B cell (primary cell): ENCODE measurements at regions not wholly inside any gene's neighbourhood (a gene's known extent, or its start where the extent isn't known, plus 50 kb on each side); places are given as distances from the start of the nearest gene placed in this dataset.
"Not testable (repeated sequence)": the region's sequence is repeated elsewhere in the genome, so short reads cannot be mapped to it uniquely, and the experiment has no call there.

Source experiments
- EZH2 ChIP-seq: IDR thresholded peaks from 2 replicates; pipeline ENCODE4 v1.6.1; 2012; ENCODE audit warnings: borderline replicate concordance, low read depth, mild to moderate bottlenecking, moderate library complexity, low read length; ENCODE audit not compliant: insufficient read depth, poor library complexity, severe bottlenecking
- TF ChIP-seq, protein P1 (sequence below): fragments of 200-600 bp; IDR thresholded peaks from one replicate; pipeline ENCODE4 v1.8.0; 2022; ENCODE audit warnings: antibody characterized with exemption, mild to moderate bottlenecking

DNA sequence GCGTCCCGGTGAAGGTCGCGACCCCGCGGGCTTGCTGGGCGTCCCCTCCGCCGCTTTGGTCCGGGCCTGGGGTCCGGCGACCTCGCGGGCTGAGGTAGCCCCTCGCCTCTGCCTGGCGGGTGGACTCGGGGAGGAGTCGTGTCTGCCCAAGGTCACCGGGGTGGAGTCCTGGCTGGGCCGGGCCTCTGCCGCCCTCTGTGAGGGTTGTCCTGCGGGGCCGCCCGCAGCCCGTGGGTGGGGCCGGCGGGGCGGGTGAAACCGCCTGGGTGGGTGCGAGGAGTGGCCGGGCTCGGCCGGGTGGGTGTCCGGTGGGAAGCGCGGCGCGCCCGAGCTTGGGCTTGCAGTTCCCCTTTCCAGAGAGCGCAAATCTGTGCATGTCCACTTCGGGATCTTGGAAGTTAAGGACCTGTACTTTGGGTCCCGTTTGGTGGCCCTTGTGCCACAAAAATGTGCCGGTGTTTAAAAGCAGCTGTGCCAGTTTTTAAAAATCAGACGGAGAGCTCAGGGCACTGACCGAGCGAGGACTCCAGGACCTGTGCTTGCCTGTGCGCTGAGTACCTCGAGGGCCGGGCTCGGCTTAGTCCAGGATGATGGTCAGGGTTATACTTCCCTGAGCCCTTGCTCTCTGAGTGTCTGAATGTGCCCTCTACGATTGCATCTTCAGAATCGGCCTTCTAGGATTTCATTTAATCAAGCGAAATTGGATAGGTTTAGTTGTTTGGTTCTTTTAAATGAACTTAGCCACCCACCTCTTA, 62.2 kb upstream of the MUC20 start:
- TF ChIP-seq EZH2, result not testable (repeated sequence)
- TF ChIP-seq, protein P1, sequence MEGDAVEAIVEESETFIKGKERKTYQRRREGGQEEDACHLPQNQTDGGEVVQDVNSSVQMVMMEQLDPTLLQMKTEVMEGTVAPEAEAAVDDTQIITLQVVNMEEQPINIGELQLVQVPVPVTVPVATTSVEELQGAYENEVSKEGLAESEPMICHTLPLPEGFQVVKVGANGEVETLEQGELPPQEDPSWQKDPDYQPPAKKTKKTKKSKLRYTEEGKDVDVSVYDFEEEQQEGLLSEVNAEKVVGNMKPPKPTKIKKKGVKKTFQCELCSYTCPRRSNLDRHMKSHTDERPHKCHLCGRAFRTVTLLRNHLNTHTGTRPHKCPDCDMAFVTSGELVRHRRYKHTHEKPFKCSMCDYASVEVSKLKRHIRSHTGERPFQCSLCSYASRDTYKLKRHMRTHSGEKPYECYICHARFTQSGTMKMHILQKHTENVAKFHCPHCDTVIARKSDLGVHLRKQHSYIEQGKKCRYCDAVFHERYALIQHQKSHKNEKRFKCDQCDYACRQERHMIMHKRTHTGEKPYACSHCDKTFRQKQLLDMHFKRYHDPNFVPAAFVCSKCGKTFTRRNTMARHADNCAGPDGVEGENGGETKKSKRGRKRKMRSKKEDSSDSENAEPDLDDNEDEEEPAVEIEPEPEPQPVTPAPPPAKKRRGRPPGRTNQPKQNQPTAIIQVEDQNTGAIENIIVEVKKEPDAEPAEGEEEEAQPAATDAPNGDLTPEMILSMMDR, result not testable (repeated sequence)
